COR-L47 (cell line): ENCODE measurements at regions not wholly inside any gene's neighbourhood (a gene's known extent, or its start where the extent isn't known, plus 50 kb on each side); places are given as distances from the start of the nearest gene placed in this dataset.

ENCODE experiments used
- DNase-seq: peaks from one replicate; lab custom pipeline; 2025; lab: John Stamatoyannopoulos, UW

- no peak for DNase-seq
Measured at GRCh38 chr13:79081942-79082341, 324.1 kb downstream of the RBM26 start.

- no peak for DNase-seq
Measured at GRCh38 chr13:79079351-79079839, 326.7 kb downstream of the RBM26 start.

DNA sequence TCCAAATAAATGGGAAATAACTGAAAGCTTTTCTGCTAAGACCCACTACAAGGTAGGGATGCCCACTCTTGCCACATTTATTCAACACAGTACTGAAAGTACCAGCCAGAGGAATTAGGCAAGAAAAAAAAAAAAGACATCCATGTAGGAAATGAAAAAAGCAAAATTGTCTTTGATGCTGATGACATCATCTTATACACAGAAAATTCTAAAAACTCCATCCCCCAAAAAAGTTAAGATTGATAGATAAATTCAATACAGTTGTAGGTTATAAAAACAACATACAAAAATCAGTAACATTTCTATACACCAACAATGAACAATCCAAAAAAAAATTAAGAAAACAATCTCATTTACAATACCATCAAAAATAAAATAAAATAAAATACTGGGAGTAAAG, 330.4 kb downstream of the RBM26 start:
- DNase-seq, result no peak

- no peak for DNase-seq
Measured at GRCh38 chr13:79070343-79070974, 335.6 kb downstream of the RBM26 start.

DNA sequence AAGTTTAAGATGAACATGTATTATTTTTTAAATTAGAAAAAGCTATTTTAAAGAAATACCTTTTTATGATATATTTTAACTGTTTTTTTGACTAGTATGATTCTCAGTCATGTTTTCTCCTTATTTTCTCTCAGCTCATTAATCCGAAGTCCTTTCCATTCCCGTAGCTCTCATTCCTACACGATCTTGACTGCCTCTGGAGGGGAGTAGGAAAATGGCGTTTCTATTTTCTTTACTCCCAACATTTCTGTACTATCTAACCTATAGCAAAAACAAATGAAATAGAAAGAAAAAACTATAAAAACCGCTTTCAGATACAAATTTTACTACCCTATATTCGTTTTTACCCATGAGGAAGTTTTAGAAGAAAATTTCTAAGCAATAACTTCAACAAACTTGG, 343.8 kb downstream of the RBM26 start:
- DNase-seq, result no peak

DNA sequence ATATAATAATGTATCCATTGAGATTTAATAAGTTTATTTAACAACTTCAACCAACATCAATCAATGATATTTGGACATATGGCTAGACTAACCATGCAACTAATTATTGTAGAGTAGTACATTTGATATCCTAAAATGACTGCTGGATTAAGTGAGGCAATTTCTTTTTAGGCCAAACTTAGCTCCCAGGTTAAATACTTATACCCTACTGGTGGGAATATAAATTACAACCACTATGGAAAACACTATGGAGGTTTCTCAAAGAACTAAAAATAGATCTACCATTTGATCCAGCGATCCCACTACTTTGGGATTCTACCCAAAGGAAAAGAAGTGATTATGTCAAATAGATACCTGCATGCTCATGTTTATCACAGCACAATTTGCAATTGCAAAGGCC, 345.8 kb downstream of the RBM26 start:
- DNase-seq, result no peak

GRCh38 chr13:79056706-79057105, 349.3 kb downstream of the RBM26 start:
- DNase-seq, result no peak

GRCh38 chr13:79051472-79051871, 354.6 kb downstream of the RBM26 start:
- DNase-seq, result no peak

GRCh38 chr13:79044415-79044814, 361.6 kb downstream of the RBM26 start:
- DNase-seq, result no peak

- DNase-seq, result no peak
Measured at GRCh38 chr13:79043208-79043607, 362.8 kb downstream of the RBM26 start.

GRCh38 chr13:79037197-79037596, 368.9 kb downstream of the RBM26 start:
- no peak for DNase-seq

DNA sequence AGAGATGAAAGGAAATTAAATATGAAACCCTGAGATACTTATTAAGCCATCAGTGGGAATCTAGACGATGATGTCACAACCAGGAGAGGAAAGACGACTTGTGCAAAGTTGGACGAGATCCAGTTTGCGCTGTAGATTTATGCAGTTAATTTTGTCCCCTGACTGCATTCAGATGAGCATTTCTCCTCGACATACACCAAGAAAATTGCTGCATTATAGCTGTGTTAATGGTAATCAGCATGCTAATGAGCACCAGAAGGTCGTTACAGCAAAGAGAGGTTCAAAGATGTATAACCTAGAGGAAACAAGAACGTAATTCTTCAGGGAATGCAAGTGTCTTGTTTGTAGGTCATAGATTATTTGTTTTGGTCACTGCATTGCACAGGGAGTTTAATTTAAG, 371.7 kb downstream of the RBM26 start:
- DNase-seq, result no peak

DNA sequence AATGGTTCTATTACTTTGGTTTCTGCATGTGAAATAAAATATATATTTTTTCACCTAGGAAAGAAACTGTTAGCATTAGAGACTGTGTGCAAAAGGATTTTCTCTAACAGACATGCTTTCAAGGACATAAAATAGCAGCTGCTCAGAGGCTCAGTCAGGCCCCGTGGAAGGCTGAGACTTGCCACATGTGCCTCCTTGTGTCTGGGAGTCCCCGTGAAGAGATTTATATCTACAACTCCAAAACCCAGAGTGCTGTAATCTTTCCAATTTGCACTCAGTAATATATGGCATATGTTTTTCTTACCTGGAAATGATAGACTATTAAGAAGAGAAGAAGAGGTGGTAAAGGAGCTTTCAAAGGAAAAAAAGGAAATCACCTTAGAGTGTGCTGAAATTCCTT, 371.6 kb upstream of the OBI1 start:
- DNase-seq, result no peak

DNA sequence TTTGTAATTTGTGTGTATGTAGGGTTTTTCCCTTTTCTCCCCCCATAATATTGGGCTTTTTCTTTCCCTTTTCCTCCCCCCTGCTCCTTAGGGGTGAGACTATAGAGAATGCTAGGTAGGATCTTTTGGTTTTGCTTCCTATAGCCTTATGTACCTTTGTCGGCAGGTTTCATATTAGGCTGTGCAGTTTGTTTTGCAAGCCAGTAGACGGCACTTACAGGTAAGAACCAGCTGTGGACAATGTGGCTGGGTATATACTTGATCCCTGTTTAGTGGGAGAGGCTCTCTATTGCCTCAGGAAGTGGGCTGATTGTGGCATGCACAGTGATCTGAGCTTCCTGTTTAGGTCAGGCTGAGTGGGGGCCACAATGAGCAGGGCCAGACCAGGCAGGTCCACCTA, 359.2 kb upstream of the OBI1 start:
- DNase-seq, result no peak

GRCh38 chr13:79011179-79011578, 352.2 kb upstream of the OBI1 start:
- no peak for DNase-seq

- DNase-seq, result no peak
Measured at GRCh38 chr13:79003989-79004898, 345.3 kb upstream of the OBI1 start.

DNA sequence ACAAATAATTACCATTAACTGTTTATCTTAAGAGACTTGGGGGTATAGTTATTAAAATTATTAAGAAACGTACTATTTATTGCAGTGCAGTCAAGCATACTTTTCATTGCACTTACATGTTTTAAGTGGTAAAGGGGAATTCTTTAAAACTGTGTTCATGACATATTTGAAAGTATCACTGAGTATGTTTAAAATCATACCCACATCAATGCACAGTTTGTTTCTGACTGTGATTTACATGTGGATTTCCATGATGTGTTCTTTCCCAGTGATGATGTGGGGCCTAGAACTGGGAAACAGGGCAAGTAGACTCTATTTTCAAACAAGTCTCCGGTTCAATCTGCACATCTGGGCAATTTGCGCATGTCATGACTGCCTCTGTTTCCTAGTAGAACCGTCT, 340.5 kb upstream of the OBI1 start:
- DNase-seq, result no peak

DNA sequence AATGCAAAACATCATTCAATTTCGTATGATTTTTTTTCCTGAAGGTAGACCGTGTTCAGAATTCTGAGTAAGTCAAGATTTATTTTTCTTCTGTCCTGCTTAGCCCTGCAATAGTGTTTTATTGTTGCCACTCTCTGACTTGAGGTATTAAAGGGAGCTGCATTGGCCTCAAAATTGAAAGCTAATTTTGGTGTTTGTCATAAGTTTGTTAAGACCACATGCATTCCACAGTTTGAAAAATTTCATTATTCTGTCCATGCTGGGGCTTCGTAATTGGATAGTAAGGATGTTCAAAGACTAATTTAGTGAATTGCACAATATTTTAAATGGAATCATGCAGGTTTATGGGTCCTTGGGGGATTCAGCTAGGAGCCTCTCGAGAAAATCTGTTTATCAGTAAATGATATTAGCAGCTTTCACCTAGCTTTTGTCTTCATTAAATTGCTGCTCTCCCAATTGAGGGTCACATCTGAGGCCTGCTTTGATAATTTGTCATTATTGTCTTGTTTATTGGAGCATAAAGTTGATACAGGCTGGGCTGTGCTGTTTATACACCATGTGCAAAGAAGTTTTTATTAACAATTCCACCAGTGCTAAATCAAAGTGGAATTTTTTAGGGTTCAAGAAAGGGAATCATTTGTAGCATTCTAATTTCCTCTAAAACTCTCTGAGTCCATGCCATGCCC, 339.8 kb upstream of the OBI1 start:
- DNase-seq, result no peak

GRCh38 chr13:78997902-78998629, 339.1 kb upstream of the OBI1 start:
- DNase-seq, result no peak

GRCh38 chr13:78993792-78994191, 334.8 kb upstream of the OBI1 start:
- peak; percentile 59 for DNase-seq

DNA sequence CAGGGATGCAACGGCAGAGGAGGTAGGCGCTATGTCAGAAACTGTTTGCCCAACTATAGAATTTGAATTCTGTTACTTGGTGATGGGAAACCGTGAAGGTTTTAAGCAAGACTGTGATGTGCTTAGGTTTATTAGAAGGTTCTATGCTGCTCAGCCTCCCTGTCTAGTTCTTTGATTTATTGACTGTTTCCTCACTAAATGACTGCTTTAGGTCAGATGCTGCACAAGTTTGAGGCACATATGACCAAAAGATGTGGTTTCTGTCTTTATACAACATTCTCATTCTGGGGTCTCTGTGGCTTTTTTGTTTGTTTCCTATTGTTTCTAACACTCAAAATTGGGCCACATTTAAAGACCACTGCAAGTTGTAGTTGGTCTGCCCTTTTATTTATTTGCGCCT, 323.0 kb upstream of the OBI1 start:
- no peak for DNase-seq

- DNase-seq, result no peak
Measured at GRCh38 chr13:78979349-78979748, 320.4 kb upstream of the OBI1 start.
